GM06990 (cell line): ENCODE measurements at regions not wholly inside any gene's neighbourhood (a gene's known extent, or its start where the extent isn't known, plus 50 kb on each side); places are given as distances from the start of the nearest gene placed in this dataset.

Experiments
- DNase-seq: peaks from one replicate; pipeline ENCODE4 v3.0.0-alpha.2; 2011; ENCODE audit not compliant: insufficient read length; ENCODE audit errors: extremely low read depth
- H3K27me3 ChIP-seq: replicated peaks from 2 replicates; pipeline ENCODE4 v1.6.0; 2011; ENCODE audit warnings: low read length; ENCODE audit not compliant: control insufficient read depth, insufficient read depth
- H3K36me3 ChIP-seq: 2 replicates; pipeline ENCODE4 v1.5.1; 2011; ENCODE audit warnings: low read length; ENCODE audit not compliant: control insufficient read depth, insufficient read depth
- H3K4me3 ChIP-seq: replicated peaks from 2 replicates; pipeline ENCODE4 v1.5.1; 2011; ENCODE audit warnings: low read depth, mild to moderate bottlenecking, control low read depth, low read length
- TF ChIP-seq, protein P1 (sequence below): IDR thresholded peaks from 2 replicates; pipeline ENCODE4 v1.5.1; 2011; ENCODE audit warnings: low read length, control low read depth, mild to moderate bottlenecking, inconsistent platforms; ENCODE audit not compliant: insufficient read depth, poor library complexity, severe bottlenecking

DNA sequence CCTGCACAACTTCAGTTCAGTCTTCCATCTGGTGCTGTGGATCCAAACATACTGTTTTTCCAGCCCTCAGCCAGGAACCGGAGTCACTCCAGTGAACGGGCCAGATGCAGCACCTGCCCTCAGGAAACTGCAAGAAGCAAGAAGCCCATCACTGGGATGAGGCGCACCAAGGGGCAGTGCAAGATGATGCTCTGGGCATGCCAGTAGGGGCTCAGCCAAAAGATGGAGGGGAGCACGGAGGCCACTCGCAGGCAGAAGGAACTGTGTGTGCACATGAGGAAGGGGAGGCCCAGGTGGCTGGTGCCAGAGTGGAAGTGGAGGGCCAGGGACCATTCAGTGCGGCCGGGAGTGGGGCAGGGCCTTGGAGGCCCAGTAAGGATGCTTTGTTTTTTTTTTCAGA is 161.7 kb upstream of the MAMLD1 start:
- Histone ChIP-seq H3K36me3 (no peaks in the 10 kb centered on the region), H3K4me3 (no peak overlapping the region), H3K27me3 (no peaks in the 10 kb centered on the region)
- TF ChIP-seq, protein P1, sequence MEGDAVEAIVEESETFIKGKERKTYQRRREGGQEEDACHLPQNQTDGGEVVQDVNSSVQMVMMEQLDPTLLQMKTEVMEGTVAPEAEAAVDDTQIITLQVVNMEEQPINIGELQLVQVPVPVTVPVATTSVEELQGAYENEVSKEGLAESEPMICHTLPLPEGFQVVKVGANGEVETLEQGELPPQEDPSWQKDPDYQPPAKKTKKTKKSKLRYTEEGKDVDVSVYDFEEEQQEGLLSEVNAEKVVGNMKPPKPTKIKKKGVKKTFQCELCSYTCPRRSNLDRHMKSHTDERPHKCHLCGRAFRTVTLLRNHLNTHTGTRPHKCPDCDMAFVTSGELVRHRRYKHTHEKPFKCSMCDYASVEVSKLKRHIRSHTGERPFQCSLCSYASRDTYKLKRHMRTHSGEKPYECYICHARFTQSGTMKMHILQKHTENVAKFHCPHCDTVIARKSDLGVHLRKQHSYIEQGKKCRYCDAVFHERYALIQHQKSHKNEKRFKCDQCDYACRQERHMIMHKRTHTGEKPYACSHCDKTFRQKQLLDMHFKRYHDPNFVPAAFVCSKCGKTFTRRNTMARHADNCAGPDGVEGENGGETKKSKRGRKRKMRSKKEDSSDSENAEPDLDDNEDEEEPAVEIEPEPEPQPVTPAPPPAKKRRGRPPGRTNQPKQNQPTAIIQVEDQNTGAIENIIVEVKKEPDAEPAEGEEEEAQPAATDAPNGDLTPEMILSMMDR = no peak
- no peak for DNase-seq

DNA sequence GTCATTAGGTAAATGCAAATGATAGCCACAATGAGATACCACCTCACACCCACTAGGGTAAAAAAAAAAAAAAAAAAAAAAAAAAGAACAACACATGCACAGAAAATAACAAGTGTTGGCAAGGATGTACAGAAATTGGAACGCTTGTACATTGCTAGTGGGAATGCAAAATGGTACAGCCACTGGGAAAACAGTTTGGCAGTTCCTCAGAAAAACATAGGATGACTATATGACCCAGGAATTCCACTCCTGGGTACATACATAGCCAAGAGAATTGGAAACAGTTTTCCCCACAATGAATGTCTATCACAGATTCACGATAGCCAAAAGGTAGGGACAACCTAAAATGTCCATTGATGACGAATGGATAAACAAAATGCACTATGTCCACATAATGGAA is 161.3 kb upstream of the MAMLD1 start:
- Histone ChIP-seq H3K4me3 (no peak overlapping the region), H3K36me3 (no peaks in the 10 kb centered on the region), H3K27me3 (no peaks in the 10 kb centered on the region)
- TF ChIP-seq, protein P1 = no peak
- DNase-seq = no peak

GRCh38 chrX:150202641-150203247 is 160.4 kb upstream of the MAMLD1 start:
- no peak for DNase-seq
- TF ChIP-seq, protein P1 = no peak
- no peaks in the 10 kb centered on the region for H3K27me3 ChIP-seq
- H3K4me3 ChIP-seq = no peak overlapping the region
- H3K36me3 ChIP-seq = no peaks in the 10 kb centered on the region

- TF ChIP-seq, protein P1 = no peak
- DNase-seq = no peak
- Histone ChIP-seq H3K27me3 (no peaks in the 10 kb centered on the region), H3K4me3 (no peak overlapping the region), H3K36me3 (no peaks in the 10 kb centered on the region)
Observed at GRCh38 chrX:150203248-150203645, 159.9 kb upstream of the MAMLD1 start.

- DNase-seq = no peak
- H3K36me3 ChIP-seq = no peaks in the 10 kb centered on the region
- TF ChIP-seq, protein P1 = no peak
- no peak overlapping the region for H3K4me3 ChIP-seq
- no peaks in the 10 kb centered on the region for H3K27me3 ChIP-seq
Observed at GRCh38 chrX:150205011-150205410, 158.1 kb upstream of the MAMLD1 start.

- DNase-seq = no peak
- Histone ChIP-seq H3K4me3 (no peak overlapping the region), H3K27me3 (no peaks in the 10 kb centered on the region; the same call in 1 of the 2 replicates), H3K36me3 (no peaks in the 10 kb centered on the region)
- TF ChIP-seq, protein P1 = no peak
Observed at GRCh38 chrX:150207733-150208132, 155.4 kb upstream of the MAMLD1 start.
